Ishikawa (cell line): ENCODE measurements at regions not wholly inside any gene's neighbourhood (a gene's known extent, or its start where the extent isn't known, plus 50 kb on each side); places are given as distances from the start of the nearest gene placed in this dataset.

Source experiments
- CEBPB ChIP-seq: IDR thresholded peaks from 2 replicates; pipeline ENCODE4 v1.6.1; 2012
- CREB1 ChIP-seq: IDR thresholded peaks from 2 replicates; pipeline ENCODE4 v1.6.1; 2012; ENCODE audit warnings: low read depth
- EGR1 ChIP-seq: IDR thresholded peaks from 2 replicates; pipeline ENCODE4 v1.6.1; 2012
- EP300 ChIP-seq: IDR thresholded peaks from 2 replicates; pipeline ENCODE4 v1.6.1; 2012; ENCODE audit warnings: borderline replicate concordance
- FOXM1 ChIP-seq: IDR thresholded peaks from 2 replicates; pipeline ENCODE4 v1.6.1; 2012; ENCODE audit warnings: low read depth, borderline replicate concordance
- NFIC ChIP-seq: IDR thresholded peaks from 2 replicates; pipeline ENCODE4 v1.6.1; 2012
- RAD21 ChIP-seq: IDR thresholded peaks from 2 replicates; pipeline ENCODE4 v1.6.1; 2012; ENCODE audit warnings: low read depth
- REST ChIP-seq: IDR thresholded peaks from 2 replicates; pipeline ENCODE4 v1.6.1; 2012; ENCODE audit warnings: low read depth, mild to moderate bottlenecking
- TAF1 ChIP-seq: IDR thresholded peaks from 2 replicates; pipeline ENCODE4 v1.6.1; 2012; ENCODE audit warnings: low read depth, mild to moderate bottlenecking
- TCF12 ChIP-seq: IDR thresholded peaks from 2 replicates; pipeline ENCODE4 v1.6.1; 2012; ENCODE audit warnings: low read depth
- TEAD4 ChIP-seq: IDR thresholded peaks from 2 replicates; pipeline ENCODE4 v1.6.1; 2012
- YY1 ChIP-seq: IDR thresholded peaks from 2 replicates; pipeline ENCODE4 v1.6.1; 2012; ENCODE audit warnings: low read depth
- TF ChIP-seq, protein P1 (sequence below): IDR thresholded peaks from 2 replicates; pipeline ENCODE4 v1.6.1; 2012
- TF ChIP-seq, protein P2 (sequence below): IDR thresholded peaks from 2 replicates; pipeline ENCODE4 v1.6.1; 2012

- TF ChIP-seq REST (no peak), TAF1 (no peak), NFIC (no peak), YY1 (no peak), RAD21 (no peak), EGR1 (no peak), FOXM1 (no peak), CREB1 (no peak), TEAD4 (no peak), EP300 (no peak), TCF12 (no peak), CEBPB (no peak)
- TF ChIP-seq, protein P1, sequence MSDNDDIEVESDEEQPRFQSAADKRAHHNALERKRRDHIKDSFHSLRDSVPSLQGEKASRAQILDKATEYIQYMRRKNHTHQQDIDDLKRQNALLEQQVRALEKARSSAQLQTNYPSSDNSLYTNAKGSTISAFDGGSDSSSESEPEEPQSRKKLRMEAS: no peak
- TF ChIP-seq, protein P2, sequence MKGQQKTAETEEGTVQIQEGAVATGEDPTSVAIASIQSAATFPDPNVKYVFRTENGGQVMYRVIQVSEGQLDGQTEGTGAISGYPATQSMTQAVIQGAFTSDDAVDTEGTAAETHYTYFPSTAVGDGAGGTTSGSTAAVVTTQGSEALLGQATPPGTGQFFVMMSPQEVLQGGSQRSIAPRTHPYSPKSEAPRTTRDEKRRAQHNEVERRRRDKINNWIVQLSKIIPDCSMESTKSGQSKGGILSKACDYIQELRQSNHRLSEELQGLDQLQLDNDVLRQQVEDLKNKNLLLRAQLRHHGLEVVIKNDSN: no peak
Observed at GRCh38 chr12:70083677-70084020, 159.6 kb upstream of the CNOT2 start.
